ENCODE measurements at regions not wholly inside any gene's neighbourhood (a gene's known extent, or its start where the extent isn't known, plus 50 kb on each side); places are given as distances from the start of the nearest gene placed in this dataset.

DNA sequence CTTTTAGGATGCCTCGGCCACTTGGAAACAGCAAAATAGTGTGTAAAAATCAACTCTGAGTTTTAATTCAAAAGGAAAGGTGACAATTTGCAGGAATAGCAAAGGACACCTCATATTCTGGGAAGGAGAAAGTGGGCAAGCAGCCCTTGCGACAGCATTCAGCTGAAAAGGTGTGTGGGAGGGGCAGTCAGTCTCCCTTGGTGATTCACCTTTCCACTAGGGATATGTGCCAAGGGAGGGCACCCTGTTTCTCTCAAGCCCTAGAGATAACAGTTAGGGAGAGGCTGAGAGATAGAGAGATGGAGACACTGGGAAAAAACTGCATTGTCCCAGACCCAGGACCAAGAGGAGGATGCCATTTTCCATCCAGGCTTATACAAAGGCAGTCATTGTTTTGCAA, 228.1 kb downstream of the EPM2A start:
- no peak for DNase-seq
- Histone ChIP-seq H3K9me3 (no peaks in the 10 kb centered on the region), H3K4me1 (no peaks in the 10 kb centered on the region), H3K27me3 (no peaks in the 10 kb centered on the region), H3K36me3 (no peaks in the 10 kb centered on the region), H3K4me3 (ENCODE audit: low read depth, low read length) (no peak overlapping the region)
- TF ChIP-seq, protein P1, sequence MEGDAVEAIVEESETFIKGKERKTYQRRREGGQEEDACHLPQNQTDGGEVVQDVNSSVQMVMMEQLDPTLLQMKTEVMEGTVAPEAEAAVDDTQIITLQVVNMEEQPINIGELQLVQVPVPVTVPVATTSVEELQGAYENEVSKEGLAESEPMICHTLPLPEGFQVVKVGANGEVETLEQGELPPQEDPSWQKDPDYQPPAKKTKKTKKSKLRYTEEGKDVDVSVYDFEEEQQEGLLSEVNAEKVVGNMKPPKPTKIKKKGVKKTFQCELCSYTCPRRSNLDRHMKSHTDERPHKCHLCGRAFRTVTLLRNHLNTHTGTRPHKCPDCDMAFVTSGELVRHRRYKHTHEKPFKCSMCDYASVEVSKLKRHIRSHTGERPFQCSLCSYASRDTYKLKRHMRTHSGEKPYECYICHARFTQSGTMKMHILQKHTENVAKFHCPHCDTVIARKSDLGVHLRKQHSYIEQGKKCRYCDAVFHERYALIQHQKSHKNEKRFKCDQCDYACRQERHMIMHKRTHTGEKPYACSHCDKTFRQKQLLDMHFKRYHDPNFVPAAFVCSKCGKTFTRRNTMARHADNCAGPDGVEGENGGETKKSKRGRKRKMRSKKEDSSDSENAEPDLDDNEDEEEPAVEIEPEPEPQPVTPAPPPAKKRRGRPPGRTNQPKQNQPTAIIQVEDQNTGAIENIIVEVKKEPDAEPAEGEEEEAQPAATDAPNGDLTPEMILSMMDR (IDR thresholded peaks at IDR 0.05; ENCODE audit: low read depth, low read length), result no peak

DNA sequence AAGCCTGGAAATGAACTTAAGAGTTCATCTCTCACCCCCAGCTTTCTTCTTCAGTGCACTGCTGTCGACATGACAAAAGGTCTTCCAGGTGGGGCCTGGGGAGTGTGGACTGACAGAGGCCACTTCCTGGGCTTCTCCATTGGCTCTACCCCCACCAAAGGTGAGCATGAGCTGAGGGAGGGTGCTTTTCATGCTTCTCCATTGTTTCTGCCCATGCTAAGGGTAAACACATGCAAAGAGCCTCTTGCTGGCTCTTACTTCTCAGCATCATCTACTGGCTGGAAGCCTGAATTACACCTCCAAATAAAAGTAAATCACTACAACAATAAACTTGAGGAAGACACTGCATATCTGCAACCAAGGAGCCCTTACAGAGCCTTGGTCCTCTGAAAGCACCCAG, 227.2 kb downstream of the EPM2A start:
- DNase-seq, result no peak
- H3K4me1 ChIP-seq, result no peaks in the 10 kb centered on the region
- no peaks in the 10 kb centered on the region for H3K9me3 ChIP-seq
- no peak overlapping the region for H3K4me3 ChIP-seq (ENCODE audit: low read depth, low read length)
- TF ChIP-seq, protein P1 (IDR thresholded peaks at IDR 0.05; ENCODE audit: low read depth, low read length), result peak; percentile 64
- H3K36me3 ChIP-seq, result no peaks in the 10 kb centered on the region
- H3K27me3 ChIP-seq, result no peaks in the 10 kb centered on the region

DNA sequence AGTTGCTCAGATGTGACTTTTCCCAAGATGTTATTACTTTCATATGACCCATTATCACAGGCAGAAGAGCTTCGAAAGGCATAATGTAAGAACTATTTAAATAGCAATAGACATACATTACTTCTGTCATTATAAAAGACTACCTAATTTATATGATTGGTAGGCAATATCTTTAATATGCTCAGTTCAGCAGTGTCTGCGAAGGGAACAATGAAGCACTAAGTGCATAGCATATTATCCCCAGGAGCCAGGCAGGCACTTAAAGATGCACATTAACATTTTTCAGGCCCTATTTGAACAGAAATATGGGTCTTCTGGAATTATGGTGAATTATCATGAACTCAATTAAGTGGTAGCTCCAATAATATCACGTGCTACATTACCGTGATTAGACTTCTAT, 217.8 kb downstream of the EPM2A start:
- no peak for DNase-seq
- no peaks in the 10 kb centered on the region for H3K9me3 ChIP-seq
- H3K27me3 ChIP-seq, result no peaks in the 10 kb centered on the region
- no peaks in the 10 kb centered on the region for H3K36me3 ChIP-seq
- TF ChIP-seq, protein P1 (IDR thresholded peaks at IDR 0.05; ENCODE audit: low read depth, low read length), result no peak
- no peaks in the 10 kb centered on the region; the same call in 1 of the 2 replicates for H3K4me1 ChIP-seq
- H3K4me3 ChIP-seq (ENCODE audit: low read depth, low read length), result no peak overlapping the region

DNA sequence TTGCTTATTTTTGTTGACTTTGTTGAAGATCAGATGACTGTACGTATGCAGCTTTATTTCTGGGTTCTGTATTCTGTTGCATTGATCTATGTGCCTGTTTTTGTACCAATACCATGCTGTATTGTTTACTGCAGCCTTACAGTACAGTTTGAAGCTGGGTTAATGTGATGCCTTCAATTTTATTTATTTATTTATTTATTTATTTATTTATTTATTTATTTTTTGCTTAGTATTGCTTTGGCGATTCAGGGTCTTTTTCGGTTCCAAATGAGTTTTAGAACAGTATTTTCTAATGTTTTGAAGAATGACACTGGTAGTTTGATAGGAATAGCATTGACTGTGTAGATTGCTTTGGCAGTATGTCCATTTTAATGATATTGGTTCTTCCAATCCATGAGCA, 210.3 kb downstream of the EPM2A start:
- H3K36me3 ChIP-seq, result no peaks in the 10 kb centered on the region
- TF ChIP-seq, protein P1 (IDR thresholded peaks at IDR 0.05; ENCODE audit: low read depth, low read length), result no peak

DNA sequence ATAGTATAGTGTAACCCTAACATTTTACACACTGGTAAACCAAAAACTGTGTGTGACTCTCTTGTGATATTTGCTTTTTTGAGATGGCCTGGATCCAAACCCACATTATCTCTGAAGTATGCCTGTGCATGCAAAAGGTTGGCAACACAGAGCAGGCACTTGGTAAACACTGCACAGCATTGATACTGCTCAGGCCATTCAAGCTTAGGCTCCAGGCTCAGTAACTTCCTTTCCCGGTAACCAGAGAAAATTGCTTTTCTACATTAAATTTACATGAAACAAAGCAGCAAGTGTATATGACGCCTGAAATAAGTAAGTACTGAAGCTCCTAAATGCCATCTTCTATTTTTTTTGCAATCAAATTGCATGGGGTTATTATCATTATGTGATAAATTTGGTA, 205.7 kb downstream of the EPM2A start:
- Histone ChIP-seq H3K27me3 (no peaks in the 10 kb centered on the region), H3K9me3 (no peaks in the 10 kb centered on the region), H3K4me3 (ENCODE audit: low read depth, low read length) (no peak overlapping the region), H3K36me3 (no peaks in the 10 kb centered on the region), H3K4me1 (no peaks in the 10 kb centered on the region)
- TF ChIP-seq, protein P1 (IDR thresholded peaks at IDR 0.05; ENCODE audit: low read depth, low read length), result no peak
- no peak for DNase-seq

More for the DNA sequence above, 210.3 kb downstream of the EPM2A start:
- H3K4me1 ChIP-seq, result no peaks in the 10 kb centered on the region; the same call in 1 of the 2 replicates
- no peaks in the 10 kb centered on the region for H3K9me3 ChIP-seq
- no peak overlapping the region for H3K4me3 ChIP-seq (ENCODE audit: low read depth, low read length)
- DNase-seq, result no peak
- H3K27me3 ChIP-seq, result no peaks in the 10 kb centered on the region

DNA sequence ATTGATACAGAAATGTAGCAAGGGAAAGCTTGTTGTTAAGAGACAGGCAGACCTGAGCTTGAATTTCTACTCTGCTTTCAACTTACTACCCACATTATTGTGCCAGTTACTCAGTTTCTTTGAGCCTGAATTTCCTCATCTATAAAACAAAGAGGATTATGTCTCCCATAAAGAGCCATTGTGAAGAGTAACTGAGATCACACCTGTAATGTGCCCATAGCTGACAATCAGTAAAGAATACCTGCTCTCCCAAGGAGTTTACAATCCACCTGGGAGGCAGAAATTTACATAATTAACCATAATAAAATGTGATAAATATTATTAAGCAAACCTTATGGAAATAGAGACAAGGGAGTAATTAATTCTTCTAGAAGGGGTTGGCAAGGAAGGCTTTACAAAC, 204.9 kb downstream of the EPM2A start:
- TF ChIP-seq, protein P1 (IDR thresholded peaks at IDR 0.05; ENCODE audit: low read depth, low read length), result no peak
- no peaks in the 10 kb centered on the region for H3K27me3 ChIP-seq

More for the DNA sequence above, 204.9 kb downstream of the EPM2A start:
- DNase-seq, result no peak
- H3K4me1 ChIP-seq, result no peaks in the 10 kb centered on the region
- H3K9me3 ChIP-seq, result no peaks in the 10 kb centered on the region
- no peak overlapping the region for H3K4me3 ChIP-seq (ENCODE audit: low read depth, low read length)
- H3K36me3 ChIP-seq, result no peaks in the 10 kb centered on the region
